Right atrium auricular region (tissue), 2 donors: ENCODE measurements at regions not wholly inside any gene's neighbourhood (a gene's known extent, or its start where the extent isn't known, plus 50 kb on each side); places are given as distances from the start of the nearest gene placed in this dataset.
"Not testable (repeated sequence)": the region's sequence is repeated elsewhere in the genome, so short reads cannot be mapped to it uniquely, and the experiment has no call there.

ENCODE experiments used
- DNase-seq: peaks from one replicate; pipeline ENCODE4 v3.0.0-alpha.2; 2019; ENCODE audit warnings: low spot score
- H3K27ac ChIP-seq, 2 donors: fragments of 200-600 bp; sonication (generic); 1 replicate in 1 of 2; 2 replicates in 1 of 2; pipeline ENCODE4 v1.5.1; 2016 to 2019
- H3K27me3 ChIP-seq, 2 donors: fragments of 200-600 bp; sonication (generic); one replicate each; pipeline versions ENCODE4 v1.5.1 to v1.6.0; 2017 to 2019
- H3K36me3 ChIP-seq: fragments of 200-600 bp; sonication (generic); one replicate; pipeline ENCODE4 v1.5.1; 2016
- H3K4me1 ChIP-seq, 2 donors: fragments of 200-600 bp; sonication (generic); one replicate each; pipeline versions ENCODE4 v1.5.1 to v1.6.0; 2017 to 2019
- H3K4me3 ChIP-seq, 2 donors: fragments of 200-600 bp; sonication (generic); 1 replicate in 1 of 2; 2 replicates in 1 of 2; pipeline ENCODE4 v1.5.1; 2017 to 2019; ENCODE audit warnings: mild to moderate bottlenecking in 1 of 2, moderate library complexity in 1 of 2
- H3K9me3 ChIP-seq, 2 donors: fragments of 200-600 bp; sonication (generic); one replicate each; pipeline ENCODE4 v1.5.1; 2019
- CTCF ChIP-seq, 2 donors: fragments of 200-600 bp; sonication (generic); IDR thresholded peaks; one replicate each; pipeline ENCODE4 v1.5.1; 2019; ENCODE audit warnings: antibody characterized with exemption in 2 of 2

DNA sequence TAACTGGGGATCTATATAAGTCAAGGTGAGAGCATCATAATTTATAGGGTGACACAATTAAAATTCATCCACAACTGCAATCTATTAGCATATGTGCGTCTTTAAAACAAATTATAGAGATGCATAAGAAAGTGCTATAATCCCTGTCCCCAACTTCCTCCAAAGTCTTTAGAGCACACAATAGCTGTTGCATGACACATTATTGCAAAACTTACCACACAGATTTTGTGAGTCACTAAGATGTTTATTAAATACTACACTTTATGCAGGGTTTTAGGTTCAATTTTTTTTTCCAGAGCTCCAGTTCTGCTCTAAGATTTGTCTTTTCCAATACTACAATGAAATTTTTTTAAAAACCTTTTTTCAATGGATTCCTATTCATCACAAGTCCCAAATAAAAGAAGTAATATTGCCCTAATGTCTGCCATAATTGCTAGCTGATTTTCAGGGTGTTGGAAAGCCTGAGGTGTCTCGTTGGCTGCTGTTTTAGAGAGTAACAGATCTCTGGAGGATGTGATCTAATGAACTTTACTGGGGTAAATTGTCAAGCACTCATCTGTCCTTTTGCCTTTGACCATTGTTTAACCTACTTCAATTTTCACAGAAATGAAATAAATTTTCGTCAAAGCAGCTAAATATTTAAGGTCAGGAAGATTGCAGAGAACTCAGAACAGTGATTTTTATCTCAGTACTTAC, 250.5 kb upstream of the NETO1 start:
- H3K27ac ChIP-seq: no peak overlapping the region
- no peaks in the 10 kb centered on the region for H3K9me3 ChIP-seq
- no peak for TF ChIP-seq CTCF (IDR thresholded peaks at IDR 0.05)
- no peaks in the 10 kb centered on the region for H3K36me3 ChIP-seq
- no peaks in the 10 kb centered on the region for H3K27me3 ChIP-seq
- no peaks in the 10 kb centered on the region for H3K4me1 ChIP-seq
- no peak for DNase-seq
- no peak overlapping the region for H3K4me3 ChIP-seq

DNA sequence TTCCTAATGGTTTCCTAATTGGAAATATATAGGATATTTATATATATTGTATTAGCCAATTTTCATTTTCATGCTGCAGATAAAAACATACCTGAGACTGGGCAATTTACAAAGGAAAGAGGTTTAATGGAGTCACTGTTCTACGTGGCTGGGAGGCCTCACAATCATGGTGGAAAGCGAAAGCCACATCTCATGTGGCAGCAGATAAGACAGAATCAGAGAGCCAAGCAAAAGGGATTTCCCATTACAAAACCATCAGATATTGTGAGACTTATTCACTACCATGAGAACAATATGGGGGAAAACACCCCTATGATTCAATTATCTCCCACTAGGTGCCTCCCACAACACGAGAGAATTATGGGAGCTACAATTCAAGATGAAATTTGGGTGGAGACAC, 242.5 kb upstream of the NETO1 start:
- TF ChIP-seq CTCF (IDR thresholded peaks at IDR 0.05): no peak
- H3K36me3 ChIP-seq: no peaks in the 10 kb centered on the region
- no peaks in the 10 kb centered on the region for H3K27me3 ChIP-seq
- H3K4me1 ChIP-seq: no peaks in the 10 kb centered on the region
- no peak overlapping the region for H3K4me3 ChIP-seq
- DNase-seq: no peak
- no peak overlapping the region for H3K27ac ChIP-seq
- H3K9me3 ChIP-seq: no peaks in the 10 kb centered on the region

- no peaks in the 10 kb centered on the region for H3K27me3 ChIP-seq
- peaks cover 0 to 3% of the 10 kb centered on the region in 2 donors for H3K9me3 ChIP-seq
- H3K27ac ChIP-seq: no peak overlapping the region
- DNase-seq: no peak
- H3K36me3 ChIP-seq: no peaks in the 10 kb centered on the region
- no peaks in the 10 kb centered on the region for H3K4me1 ChIP-seq
- no peak overlapping the region for H3K4me3 ChIP-seq
- no peak for TF ChIP-seq CTCF (IDR thresholded peaks at IDR 0.05)
These were observed 234.2 kb upstream of the NETO1 start for GRCh38 chr18:73101977-73102376.

- not testable (repeated sequence) for H3K27me3 ChIP-seq
These were observed 233.7 kb upstream of the NETO1 start for GRCh38 chr18:73101491-73101890.

DNA sequence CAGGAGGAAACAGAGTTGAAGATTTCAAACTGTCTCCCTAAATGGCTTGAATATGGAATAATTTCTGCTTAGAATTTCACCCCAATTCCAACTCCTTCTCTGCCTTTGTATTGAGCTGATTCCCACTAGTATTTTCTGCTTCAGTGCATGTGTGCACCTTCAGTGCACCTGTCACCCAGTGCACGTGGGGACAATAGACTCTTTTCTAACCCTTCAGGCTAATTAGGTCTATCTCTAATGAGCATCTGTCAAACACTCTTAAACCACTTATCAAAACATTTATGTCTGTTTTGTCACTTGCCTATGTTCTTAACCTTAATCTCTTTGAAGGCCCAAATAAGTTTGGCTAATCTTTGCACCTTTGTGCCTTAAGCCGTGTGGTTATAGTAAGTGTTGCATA, 232.0 kb upstream of the NETO1 start:
- Histone ChIP-seq H3K4me3 (no peak overlapping the region), H3K9me3 (peaks cover 0 to 3% of the 10 kb centered on the region in 2 donors), H3K27ac (no peak overlapping the region), H3K4me1 (no peaks in the 10 kb centered on the region), H3K36me3 (no peaks in the 10 kb centered on the region), H3K27me3 (no peaks in the 10 kb centered on the region)
- no peak for TF ChIP-seq CTCF (IDR thresholded peaks at IDR 0.05)
- no peak for DNase-seq

More at GRCh38 chr18:73101491-73101890, 233.7 kb upstream of the NETO1 start:
- H3K27ac ChIP-seq, DNase-seq, H3K4me3 ChIP-seq, H3K4me1 ChIP-seq, H3K36me3 ChIP-seq, H3K9me3 ChIP-seq: not testable (repeated sequence)

DNA sequence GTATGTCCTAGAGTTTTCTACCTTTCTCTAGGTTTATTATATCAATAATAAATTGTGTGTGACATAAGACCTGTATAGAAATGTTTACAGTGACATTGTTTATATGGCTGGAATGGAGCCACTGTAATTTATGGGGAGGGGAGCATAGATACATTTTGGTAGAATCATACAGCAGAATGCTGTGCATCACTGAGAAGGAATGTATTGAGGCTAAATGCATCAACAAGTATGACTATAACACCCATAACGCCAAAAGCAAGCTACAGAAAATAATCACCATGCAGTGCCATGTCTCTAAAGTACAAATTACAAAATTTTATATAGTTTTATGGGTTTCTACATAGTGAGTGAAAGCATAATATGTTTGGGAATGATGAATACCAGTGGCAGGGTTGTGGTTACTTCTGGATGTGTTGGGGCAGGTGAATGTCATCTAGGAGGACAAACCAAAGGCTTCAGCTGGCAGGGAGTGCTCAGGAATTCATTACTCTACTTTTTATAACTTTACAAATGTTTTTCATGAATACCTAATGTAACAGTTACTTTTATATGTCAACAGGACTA, 226.0 kb upstream of the NETO1 start:
- peaks cover 0 to 3% of the 10 kb centered on the region in 2 donors for H3K9me3 ChIP-seq

More for the DNA sequence above, 226.0 kb upstream of the NETO1 start:
- Histone ChIP-seq H3K36me3 (no peaks in the 10 kb centered on the region), H3K27me3 (no peaks in the 10 kb centered on the region), H3K27ac (no peak overlapping the region), H3K4me3 (no peak overlapping the region), H3K4me1 (no peaks in the 10 kb centered on the region)
- no peak for TF ChIP-seq CTCF (IDR thresholded peaks at IDR 0.05)
- DNase-seq: no peak
